ENCODE measurements at regions not wholly inside any gene's neighbourhood (a gene's known extent, or its start where the extent isn't known, plus 50 kb on each side); places are given as distances from the start of the nearest gene placed in this dataset.
"Not testable (repeated sequence)": the region's sequence is repeated elsewhere in the genome, so short reads cannot be mapped to it uniquely, and the experiment has no call there.

DNA sequence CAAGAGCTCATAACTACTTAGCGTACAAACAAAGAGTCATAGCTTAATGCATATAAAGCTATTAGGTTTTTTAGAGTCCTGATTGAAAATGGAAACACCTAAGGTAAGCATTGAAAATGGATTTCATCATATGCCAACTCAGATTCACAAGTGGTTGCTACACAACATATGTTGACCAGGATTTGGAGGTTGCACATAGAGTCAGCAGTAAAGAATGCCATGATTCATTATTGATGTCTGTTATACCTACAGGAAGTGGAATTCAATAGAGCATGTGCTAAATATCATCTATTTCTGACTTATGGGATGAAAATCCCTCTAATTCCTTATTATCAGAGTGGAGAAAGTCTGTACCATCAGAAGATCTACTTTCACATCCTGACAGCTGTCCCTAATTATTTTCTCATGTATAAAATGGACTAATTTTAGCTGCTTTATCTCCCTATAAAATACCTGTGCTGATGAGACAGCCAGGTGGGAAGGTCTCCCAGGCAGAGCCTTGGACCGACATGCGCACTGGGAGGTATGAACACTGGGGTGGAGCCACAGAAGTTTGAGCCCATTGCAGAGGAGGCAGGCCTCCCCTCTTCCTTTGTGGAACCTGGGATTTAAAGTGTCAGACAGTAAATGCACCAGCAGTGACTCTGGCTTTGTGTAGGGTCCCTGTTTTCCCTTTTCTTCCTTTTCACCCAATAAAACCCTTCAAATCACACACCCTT, 204.2 kb downstream of the AASDHPPT start:
- peak; percentile 67 for DNase-seq

DNA sequence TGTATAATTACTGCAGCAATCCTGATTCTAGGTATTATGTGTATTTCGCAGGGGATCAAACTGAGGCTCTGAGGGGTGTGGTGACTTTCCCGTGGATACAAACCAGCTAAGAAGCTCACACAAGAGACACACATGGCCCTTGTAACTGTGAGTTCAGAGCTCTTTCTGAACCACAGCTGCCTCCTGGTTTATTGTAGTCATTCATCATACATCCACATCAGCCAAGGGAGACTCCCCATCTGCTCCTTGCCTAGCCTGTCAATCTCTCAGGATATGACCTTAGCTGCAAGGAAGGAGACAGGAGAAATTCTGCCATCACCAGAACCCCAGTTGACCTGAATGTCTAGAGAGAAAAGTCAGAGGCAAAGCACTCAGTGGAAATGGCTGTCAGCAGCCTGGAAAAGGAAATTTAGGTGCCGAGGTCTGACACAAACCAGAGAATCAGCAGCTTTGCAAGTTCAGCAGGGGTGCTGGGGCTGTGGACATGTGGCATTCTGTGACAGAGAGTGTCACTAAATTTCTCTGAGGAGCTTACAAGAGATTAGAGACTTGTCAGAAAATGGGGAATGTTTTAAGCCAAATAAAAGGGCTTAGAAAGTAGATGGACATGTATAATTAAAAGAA, 209.5 kb downstream of the AASDHPPT start:
- no peak for DNase-seq

DNA sequence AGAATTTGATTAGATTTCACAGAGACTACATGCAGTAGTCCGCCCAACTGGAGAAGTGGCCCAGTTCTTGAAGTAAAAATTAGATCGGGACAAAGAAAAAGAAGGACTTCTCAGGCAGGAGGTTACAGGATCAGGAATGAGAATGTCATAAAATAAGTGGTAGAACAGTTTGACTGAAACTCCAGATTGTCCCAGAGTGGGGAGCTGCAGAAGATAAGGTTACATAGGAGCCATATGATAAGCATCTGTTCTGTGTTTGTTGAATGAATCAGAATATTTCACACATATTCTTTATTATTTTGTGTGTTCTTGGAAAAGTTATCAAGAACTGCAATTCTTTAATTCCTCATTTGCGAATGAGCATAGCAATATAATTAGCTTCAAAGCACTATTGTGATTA, 210.6 kb downstream of the AASDHPPT start:
- DNase-seq, result no peak

DNA sequence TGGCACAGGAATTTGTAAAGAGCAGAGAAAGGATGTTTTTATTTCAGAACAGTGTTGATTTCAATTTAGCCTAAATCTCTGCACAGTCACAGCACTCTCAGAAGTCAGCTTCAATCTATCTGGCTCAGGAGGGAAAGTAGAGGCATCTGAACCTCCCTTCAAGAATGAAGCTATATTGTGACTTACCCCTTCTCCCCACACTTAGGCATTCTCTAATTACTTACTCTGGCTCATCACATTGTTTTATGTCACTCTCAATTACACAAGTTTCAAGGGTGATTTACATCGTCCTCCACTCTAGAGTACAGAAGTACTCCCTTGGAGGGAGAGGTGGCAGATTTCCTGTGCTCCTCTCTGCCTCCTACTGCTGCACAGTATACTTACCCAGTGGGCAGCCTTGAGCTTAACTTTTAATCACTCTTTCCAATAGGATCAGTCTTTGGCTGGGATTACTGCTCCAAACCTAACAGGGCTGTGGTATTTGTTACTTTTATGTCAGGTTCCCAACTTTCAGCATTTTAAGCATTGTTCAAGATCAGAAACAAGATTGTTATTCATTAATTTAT, 211.4 kb downstream of the AASDHPPT start:
- DNase-seq, result no peak

DNA sequence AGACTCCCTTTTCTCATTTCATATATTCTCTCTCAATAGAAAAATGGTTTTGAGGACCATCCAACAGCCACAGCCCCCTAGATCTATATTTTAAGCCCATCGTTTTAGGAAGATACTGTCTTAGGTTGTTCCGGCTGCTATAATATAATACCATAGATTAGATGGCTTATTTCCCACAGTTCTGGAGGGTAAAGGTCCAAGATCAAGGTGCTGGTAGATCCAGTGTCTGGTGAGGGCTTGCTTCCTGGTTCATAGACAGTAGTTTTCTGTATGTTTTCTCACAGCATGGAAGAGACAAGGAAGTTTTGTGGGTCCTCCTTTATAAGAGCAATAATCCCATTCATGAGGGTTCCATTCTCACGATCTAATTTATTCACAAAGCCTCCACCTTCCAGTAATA, 215.1 kb downstream of the AASDHPPT start:
- DNase-seq, result no peak

DNA sequence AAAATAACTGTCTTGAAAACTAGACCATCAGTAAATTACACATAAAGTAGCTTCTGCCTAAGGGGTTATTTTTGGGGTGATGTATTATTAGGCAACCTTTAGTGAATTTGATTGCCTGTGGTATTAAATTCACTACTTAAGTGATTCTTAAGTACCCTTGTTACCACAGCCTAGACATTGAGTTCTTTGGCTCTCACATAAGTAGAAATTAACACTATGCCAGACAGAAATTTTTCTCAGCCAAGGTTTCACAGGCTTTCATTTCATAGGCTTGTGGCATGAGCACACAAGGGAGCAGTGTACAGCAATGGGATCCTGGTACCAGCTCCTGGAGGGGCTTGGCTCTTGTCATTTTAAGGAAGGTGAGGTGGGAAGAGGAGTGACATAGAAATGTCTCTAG, 218.5 kb downstream of the AASDHPPT start:
- no peak for DNase-seq

DNA sequence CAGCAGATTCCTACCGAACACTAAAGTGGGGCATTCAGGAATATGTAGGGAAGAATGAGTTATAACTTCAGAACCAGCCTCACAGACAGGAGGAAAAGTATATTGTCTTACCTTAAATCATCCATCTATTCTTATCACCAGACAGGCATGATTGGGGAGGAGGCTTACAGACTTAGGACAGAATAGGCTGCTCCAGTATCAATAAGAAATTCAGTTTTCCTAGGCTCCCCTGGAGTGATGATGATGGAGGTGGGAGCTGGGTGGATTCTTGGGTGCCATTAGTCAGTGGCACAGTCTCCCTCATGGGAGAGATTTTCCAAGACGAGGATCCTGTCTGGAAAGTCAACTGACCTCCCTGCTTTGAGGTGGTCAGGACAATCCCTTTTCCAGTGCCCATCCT, 225.0 kb downstream of the AASDHPPT start:
- DNase-seq, result no peak

DNA sequence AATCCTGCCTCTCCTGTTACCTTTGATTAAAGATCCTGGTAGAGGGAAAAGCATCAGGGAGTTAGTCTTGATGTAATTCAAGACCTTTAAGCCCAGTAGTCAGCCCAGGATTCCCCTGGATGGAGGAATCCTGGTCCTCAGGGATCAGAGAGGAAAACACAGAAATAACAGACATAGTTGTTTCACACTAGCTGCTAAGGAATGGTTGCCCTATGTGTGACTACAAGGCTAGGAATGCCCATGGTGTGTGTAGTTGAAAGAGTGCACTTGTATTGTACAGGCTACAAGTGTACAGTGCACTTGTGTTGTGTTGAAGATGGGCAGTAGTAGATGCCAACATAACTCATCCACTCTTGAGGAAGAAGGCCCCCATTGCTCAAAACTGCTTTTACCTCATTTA, 226.8 kb downstream of the AASDHPPT start:
- DNase-seq, result no peak

DNA sequence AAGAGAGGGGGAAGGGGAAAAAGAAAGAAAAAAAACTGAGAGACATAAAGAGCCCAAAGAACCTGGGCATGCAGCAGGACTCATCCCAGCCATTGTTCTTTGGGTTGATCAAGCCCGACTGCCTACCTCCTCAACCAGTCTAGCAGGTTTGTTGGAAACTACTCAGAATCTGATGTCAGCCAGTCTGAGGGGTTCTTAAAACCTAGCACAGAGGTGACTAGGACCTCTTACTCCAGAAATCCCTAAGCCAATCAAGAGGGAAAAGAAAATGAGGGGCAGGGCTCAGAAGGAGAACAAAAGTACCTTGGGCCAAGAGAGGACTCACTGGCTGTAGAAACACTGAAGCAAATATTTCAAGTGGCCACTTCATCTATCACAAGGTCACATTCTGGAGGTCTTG, 228.0 kb downstream of the AASDHPPT start:
- DNase-seq, result no peak

DNA sequence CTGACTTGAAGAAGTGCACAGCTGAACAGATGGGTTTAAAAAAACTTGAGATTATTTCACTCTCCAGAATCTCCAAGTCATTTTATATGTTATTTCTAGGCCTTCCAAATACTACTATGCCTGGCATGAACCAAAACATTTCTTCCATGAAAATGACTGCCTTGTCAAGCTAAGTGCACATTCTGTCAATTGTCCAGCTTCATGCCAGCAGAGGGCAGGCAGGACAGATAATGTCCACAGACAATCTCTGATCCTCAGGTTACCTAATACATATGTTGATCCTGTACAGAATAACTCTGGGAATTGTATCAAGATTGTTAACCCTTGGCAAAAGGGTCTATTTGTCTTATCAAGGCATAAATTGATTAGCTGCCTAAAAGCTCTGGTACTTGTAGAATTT, 229.5 kb downstream of the AASDHPPT start:
- DNase-seq, result peak; percentile 42

DNA sequence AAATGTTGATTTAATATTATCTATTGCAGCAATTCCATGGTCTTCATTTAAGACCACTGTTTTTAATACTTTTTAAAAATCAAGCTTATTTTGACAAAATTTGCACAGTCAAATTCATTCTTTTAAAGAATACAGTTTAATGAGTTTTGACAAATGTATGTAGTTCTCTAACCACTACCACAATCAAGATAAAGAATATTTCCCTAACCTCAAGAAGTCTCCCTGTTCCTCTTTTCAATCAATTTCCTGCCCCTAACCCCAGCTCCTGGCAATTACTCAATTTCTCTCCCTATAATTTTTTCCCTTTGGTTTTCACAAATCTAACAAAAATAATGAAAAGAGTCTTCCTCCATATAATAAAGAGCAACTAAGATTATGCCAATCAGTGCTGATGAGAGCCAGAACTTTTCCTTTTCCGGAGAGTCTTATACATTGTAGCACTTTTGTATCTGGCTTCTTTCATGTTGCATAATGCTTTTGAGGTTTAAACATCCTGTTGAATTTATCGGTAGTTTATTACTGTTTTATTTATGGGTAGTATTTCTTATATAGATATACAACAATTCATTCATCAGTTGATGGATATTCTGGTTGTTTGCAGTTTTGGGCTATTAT, 231.7 kb downstream of the AASDHPPT start:
- DNase-seq, result no peak

DNA sequence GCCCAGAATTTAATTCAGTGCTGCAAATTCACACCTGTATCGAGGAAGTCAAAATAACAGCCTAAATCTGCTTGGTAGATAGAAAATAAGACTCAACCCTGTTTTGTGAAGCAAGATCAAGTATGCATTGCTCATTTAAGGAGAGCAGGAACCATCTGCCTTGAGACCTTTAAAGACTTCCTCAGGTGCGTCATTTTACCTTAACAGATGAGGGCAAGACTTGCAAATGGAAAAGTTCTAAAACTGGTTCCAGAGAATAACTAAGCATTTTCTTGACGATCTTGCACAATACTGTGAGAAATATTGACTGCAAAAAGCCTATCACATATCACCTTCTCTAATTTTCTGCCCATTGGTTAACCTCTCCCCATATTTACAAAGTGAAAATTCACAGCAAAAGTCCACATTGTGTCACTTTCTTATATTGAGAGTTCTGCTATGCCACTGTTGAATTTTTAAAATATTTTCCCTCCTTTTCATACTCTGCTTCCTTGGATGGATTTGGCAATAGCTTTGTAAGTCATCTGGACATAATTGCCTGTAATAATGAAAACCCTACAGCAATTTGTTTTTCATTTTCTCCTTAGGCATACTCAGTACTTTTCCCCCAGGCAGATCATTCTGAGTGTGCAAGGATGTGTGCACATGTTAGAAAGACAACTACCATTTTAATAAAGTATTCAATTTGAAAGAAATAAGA, 234.2 kb downstream of the AASDHPPT start:
- no peak for DNase-seq

DNA sequence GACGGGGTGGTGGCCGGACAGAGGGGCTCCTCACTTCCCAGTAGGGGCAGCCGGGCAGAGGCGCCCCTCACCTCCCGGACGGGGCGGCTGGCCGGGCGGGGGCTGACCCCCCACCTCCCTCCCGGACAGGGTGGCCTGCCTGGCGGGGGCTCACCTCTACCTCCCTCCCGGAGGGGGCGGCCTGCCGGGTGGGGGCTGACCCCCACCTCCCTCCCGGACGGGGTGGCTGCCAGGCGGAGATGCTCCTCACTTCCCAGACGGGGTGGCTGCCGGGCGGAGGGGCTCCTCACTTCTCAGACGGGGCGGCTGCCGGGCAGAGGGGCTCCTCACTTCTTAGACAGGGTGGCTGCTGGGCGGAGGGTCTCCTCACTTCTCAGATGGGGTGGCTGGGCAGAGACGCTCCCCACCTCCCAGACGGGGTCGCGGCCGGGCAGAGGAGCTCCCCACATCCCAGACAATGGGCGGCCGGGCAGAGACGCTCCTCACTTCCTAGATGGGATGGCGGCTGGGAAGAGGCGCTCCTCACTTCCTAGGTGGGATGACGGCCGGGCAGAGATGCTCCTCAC, 239.8 kb downstream of the AASDHPPT start:
- DNase-seq, result not testable (repeated sequence)

DNA sequence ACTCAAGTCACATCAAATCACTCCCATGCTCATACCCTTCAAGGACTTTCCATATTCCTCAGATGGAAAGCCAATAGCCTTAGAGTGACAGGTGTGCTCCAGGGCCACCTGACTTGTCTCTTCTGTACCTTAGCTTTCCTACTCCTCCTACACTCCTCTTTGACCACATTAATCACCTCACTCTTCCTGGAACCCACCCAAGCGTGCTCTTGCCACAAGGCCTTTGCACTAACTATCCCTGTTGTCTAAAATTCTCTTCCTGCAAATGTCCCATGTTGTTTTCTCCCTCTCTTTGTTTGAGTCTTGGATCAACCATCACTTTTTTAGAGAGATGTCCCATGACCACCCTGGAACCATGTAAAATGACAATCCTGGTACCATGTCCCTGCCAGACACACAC, 244.1 kb downstream of the AASDHPPT start:
- no peak for DNase-seq

DNA sequence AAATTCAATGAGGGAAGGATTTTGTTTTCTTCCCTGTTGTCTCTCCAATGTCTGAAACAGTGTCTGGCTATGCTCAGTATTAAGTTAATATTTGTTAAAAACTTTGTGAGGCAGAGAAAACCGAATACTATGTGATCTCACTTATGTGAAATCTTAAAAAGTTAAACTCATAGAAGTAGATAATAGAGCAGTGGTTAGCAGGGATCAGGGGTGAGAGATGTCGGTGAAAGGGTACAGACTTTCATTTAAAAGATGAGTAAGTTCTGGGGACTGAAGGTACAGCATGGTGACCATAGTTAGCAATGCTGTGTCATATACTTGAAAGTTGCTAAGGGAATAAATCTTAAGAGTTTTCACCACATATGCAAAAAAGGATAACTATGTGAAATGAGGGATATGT, 244.6 kb downstream of the AASDHPPT start:
- DNase-seq, result no peak

DNA sequence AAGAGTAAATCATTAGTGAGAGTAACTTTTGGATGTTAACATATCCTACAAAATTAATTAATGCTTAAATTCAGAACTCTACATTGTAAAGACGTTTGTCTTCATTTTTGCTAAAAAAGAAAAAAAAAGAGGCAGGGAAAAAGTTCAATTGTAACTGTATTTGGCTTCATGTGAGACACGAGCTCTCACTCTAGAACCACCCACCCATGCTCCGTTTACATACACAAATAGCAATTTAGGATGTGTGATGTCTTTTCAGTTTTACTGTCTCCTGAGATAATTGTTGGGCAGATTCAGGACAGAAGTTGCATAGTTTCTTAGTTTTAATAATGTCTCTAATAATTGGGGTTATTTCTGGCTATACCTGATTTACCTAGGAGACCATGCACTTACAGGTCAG, 248.6 kb downstream of the AASDHPPT start:
- DNase-seq, result no peak

DNA sequence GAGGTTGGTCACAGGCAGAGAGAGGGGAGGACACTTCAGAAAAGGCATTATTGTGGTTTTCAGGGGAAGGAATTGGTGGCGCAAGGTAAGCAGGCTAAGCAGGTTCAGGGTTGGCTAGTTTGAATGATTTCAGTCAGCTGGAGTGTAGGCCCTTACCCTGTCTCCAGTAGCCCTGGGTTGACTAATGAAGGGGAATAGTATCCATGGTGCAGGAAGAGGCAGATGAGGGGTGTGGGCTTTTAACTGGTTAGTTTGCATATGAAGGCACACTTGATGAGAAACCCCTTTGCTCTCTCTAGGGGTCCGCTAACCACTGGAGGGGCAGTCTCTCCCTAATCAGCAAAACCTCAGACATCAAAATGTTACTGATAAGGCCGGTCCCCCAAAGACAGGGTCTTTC, 249.7 kb downstream of the AASDHPPT start:
- no peak for DNase-seq

DNA sequence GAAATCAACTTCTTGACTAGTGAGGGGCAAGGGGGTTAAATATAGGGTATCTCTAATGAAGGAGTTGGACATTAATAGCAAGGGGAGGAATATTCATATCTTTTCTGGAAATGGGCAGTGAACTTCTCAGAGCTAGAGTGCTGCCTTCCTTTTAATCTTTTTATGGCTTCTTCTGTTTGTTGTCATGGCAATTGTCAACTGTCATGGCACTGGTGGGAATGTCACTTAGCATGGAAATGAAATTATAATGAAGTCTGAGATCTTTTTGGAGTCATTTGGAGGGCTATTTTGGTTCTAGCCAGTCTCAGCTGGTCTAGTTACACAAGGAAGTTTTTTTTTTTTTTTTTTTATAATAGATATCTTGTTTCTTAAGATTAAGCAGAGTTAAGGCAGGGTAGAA, 250.2 kb downstream of the AASDHPPT start:
- DNase-seq, result no peak

DNA sequence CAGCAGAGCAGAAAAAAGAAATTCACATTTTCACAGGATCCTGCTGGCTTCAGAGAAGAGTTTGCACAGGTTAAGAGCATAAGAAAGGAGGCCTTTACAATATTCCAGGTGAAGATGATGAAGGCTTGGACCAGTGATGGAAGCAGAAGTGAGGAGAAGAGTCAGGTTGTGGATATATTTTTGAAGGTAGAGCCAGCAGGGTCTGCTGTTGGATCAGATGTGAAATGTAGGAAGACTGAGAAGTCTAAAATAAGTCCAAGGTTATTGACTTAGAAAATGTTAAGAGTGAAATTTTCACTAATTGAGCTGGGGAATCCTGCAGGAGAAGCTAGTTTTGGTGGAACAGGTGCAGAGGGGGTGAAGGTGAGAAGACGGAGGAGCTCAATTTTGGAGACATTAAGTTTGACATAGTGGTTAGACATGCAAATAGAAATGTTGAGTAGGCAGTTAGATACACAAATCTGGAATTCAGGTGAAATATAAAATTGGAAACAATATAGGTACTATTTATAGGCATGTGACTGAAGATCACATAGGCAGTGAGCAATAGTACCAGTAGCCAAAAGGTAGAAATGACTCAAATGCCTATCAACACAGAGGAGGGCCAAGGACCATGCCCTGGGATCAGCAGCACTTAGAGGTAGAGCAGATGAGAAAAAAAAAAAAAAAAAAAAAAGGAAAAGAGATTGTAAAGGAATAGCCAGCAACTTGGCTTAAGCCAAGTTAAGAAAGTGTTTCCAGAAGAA, 252.0 kb downstream of the AASDHPPT start:
- no peak for DNase-seq

DNA sequence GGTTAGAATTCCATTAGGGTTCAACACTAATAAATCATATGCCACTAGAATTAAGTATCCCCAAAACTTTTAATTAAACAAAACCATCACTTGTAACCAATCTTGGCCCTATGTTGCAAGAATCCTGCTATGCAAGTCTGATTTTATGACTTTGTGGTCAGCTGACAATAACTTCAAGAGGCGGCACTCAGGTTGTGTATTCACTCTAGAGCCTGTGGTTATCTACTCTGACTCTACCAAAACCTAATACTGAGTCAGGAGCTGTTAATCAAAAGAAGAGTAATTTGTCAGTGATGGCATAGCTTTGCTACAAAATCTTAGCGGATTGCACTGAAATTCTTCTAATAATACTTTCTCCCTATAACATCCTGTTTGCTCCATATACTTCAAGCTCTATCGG, 253.7 kb downstream of the AASDHPPT start:
- no peak for DNase-seq

DNA sequence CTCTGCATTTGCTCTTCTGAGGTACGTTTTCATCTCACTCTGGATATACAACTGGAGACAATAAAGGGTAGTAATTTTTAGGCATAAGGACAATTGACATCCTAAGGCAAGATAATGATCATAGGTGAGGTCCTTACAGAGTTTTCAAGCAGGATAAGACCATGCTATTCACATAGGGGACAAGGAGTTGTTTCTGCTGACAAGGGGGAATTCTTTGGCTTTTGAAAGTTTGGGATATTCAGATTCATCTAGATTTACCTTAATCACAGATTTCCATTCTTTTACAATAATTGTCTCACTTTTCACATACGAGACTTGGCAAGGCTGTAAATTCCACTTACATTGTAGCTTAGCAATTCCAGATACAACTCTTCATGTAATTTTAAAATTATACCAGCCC, 256.2 kb downstream of the AASDHPPT start:
- no peak for DNase-seq

DNA sequence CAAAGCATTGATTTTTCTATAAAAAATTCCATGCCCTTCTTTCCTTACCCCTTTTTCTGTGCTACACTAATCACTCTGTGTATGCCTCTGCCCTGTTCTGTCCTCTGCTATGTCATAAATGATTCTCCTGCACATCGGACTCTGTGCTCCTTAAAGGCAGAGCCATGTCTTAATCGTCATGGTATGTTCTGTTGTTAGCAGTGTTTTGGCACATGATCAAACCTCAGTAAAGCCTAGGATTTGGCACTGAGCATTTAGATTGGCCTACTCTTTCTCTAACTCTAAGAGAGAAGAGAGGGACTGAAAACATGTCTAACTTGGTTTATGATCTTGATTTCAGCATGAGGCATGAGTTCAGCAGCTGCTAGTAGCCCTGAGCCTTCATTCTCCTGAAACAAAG, 266.9 kb downstream of the AASDHPPT start:
- no peak for DNase-seq
